ENCODE measurements at regions not wholly inside any gene's neighbourhood (a gene's known extent, or its start where the extent isn't known, plus 50 kb on each side); places are given as distances from the start of the nearest gene placed in this dataset.

DNA sequence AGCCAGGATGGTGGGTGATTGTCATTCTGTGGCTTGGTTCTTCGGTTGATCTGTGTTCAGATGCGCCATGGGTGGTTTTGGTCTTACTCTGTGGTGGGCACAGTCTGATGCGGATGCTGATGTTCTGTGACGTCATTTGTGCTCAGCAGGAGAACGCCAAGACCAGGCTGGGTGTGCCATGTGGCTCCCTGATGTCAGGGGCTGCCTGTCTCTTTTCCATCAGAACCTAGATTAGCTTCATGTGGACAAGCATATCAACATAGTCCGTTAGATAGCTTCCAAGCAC is 100.6 kb upstream of the ARL4C start:
- intact Hi-C loops (cut with micrococcal nuclease; ENCODE audit: unreplicated experiment), result no loop called here
- TF ChIP-seq, protein P1, sequence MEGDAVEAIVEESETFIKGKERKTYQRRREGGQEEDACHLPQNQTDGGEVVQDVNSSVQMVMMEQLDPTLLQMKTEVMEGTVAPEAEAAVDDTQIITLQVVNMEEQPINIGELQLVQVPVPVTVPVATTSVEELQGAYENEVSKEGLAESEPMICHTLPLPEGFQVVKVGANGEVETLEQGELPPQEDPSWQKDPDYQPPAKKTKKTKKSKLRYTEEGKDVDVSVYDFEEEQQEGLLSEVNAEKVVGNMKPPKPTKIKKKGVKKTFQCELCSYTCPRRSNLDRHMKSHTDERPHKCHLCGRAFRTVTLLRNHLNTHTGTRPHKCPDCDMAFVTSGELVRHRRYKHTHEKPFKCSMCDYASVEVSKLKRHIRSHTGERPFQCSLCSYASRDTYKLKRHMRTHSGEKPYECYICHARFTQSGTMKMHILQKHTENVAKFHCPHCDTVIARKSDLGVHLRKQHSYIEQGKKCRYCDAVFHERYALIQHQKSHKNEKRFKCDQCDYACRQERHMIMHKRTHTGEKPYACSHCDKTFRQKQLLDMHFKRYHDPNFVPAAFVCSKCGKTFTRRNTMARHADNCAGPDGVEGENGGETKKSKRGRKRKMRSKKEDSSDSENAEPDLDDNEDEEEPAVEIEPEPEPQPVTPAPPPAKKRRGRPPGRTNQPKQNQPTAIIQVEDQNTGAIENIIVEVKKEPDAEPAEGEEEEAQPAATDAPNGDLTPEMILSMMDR (conservative IDR thresholded peaks at IDR 0.05; ENCODE audit: low read depth, low read length), result no peak
- TF ChIP-seq EZH2 (IDR thresholded peaks at IDR 0.05; ENCODE audit: borderline replicate concordance, low read depth, low read length, poor library complexity, severe bottlenecking), result no peak
- no TSS peak for BruUV-seq (replicated peaks)
- no peak for DNase-seq (ENCODE audit: low spot score)
- Histone ChIP-seq H3K4me1 (ENCODE audit: insufficient read depth, low read length, poor library complexity, severe bottlenecking) (peaks cover 8% of the 10 kb centered on the region), H3K36me3 (ENCODE audit: insufficient read depth, low read length, poor library complexity, severe bottlenecking) (no peaks in the 10 kb centered on the region), H3K27ac (ENCODE audit: low read depth, low read length, poor library complexity, severe bottlenecking) (no peak overlapping the region), H3K4me3 (ENCODE audit: low read depth, low read length, poor library complexity, severe bottlenecking) (no peak overlapping the region), H3K9me3 (ENCODE audit: low read depth, low read length, poor library complexity, severe bottlenecking) (no peaks in the 10 kb centered on the region), H3K27me3 (replicated peaks; ENCODE audit: insufficient read depth, low read depth, low read length, poor library complexity) (no peaks in the 10 kb centered on the region)
- ChIA-PET CTCF (no interaction called here), POLR2A (ENCODE audit: low non-redundant PET) (no interaction called here)

DNA sequence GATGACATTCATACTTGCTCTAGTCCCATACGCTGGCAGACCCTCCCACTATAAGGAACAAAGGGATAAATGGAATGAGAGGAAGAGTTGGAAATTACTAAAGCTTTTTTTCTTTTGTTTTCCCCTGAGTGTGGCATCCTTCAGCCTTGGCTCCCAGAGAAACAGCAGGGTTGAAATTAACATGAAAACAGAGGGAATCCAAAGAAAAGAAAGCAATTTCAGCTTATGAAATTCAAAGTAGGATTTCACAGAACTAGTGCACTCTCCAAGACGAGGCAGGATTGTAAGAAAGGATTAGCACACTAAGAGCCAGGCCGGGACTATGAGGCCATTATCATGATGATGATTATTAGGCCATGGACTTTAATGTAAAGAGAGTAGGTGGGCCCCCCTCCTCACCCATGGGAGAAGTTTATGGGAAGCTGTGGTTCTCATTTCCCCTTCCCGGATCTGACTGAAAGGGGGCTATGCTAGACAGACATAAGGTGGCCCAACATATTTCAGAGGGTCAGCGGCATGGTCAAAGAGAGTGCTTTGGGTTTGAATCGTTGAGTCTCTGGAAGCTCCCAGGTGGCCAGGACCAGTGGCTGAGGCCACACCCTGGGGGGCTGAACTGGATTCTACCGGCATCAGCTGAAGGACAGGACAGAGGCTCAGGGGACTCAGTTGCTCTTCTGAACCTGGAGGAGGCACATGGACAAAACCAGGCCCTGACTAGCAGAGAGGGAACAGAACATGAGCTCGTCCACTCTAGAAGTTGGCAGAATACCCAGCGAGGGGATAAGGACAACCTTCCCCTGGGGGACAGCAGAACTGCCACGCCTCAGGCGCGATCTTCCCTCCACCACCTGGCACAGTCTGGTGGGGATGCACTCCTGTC is 100.1 kb upstream of the ARL4C start:
- no peaks in the 10 kb centered on the region for H3K27me3 ChIP-seq (replicated peaks; ENCODE audit: insufficient read depth, low read depth, low read length, poor library complexity)
- POLR2A ChIA-PET (ENCODE audit: low non-redundant PET), result no interaction called here
- H3K36me3 ChIP-seq (ENCODE audit: insufficient read depth, low read length, poor library complexity, severe bottlenecking), result no peaks in the 10 kb centered on the region
- no TSS peak for BruUV-seq (replicated peaks)
- H3K4me3 ChIP-seq (ENCODE audit: low read depth, low read length, poor library complexity, severe bottlenecking), result no peak overlapping the region
- TF ChIP-seq, protein P1 (conservative IDR thresholded peaks at IDR 0.05; ENCODE audit: low read depth, low read length), result no peak
- TF ChIP-seq EZH2 (IDR thresholded peaks at IDR 0.05; ENCODE audit: borderline replicate concordance, low read depth, low read length, poor library complexity, severe bottlenecking), result no peak
- CTCF ChIA-PET, result interaction anchor here (0.6 kb wide), 1 partner anchor 460 kb away, joined by 3 read pairs; no protein-coding TSS in a partner anchor
- intact Hi-C loops (cut with micrococcal nuclease; ENCODE audit: unreplicated experiment), result no loop called here
- no peaks in the 10 kb centered on the region for H3K9me3 ChIP-seq (ENCODE audit: low read depth, low read length, poor library complexity, severe bottlenecking)
- H3K4me1 ChIP-seq (ENCODE audit: insufficient read depth, low read length, poor library complexity, severe bottlenecking), result peaks cover 8% of the 10 kb centered on the region
- peak; percentile 34 for DNase-seq (ENCODE audit: low spot score)
- no peak overlapping the region for H3K27ac ChIP-seq (ENCODE audit: low read depth, low read length, poor library complexity, severe bottlenecking)

DNA sequence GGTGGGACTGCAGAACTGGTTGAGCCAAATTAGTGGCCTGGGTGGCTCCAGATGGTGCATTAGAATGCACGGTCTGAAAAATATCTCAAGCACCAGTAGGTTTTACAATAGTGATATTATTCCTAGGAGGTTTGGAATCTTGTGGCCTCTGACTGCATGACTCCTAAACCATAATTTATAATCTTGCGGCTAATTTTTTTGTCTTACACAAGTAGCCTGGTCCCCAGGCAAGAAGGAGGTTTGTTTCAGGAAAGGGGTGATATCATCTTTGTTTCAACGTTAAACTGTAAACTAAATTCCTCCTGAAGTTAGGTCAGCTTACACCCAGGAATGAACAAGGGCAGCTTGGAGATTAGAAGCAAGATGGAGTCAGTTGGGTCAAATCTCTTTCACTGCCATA is 98.9 kb upstream of the ARL4C start:
- Histone ChIP-seq H3K4me3 (ENCODE audit: low read depth, low read length, poor library complexity, severe bottlenecking) (no peak overlapping the region), H3K27ac (ENCODE audit: low read depth, low read length, poor library complexity, severe bottlenecking) (no peak overlapping the region), H3K9me3 (ENCODE audit: low read depth, low read length, poor library complexity, severe bottlenecking) (no peaks in the 10 kb centered on the region), H3K36me3 (ENCODE audit: insufficient read depth, low read length, poor library complexity, severe bottlenecking) (no peaks in the 10 kb centered on the region), H3K4me1 (ENCODE audit: insufficient read depth, low read length, poor library complexity, severe bottlenecking) (peaks cover 8% of the 10 kb centered on the region), H3K27me3 (replicated peaks; ENCODE audit: insufficient read depth, low read depth, low read length, poor library complexity) (no peaks in the 10 kb centered on the region)
- BruUV-seq (replicated peaks), result no TSS peak
- no peak for DNase-seq (ENCODE audit: low spot score)
- ChIA-PET CTCF (no interaction called here), POLR2A (ENCODE audit: low non-redundant PET) (no interaction called here)
- intact Hi-C loops (cut with micrococcal nuclease; ENCODE audit: unreplicated experiment), result no loop called here
- TF ChIP-seq EZH2 (IDR thresholded peaks at IDR 0.05; ENCODE audit: borderline replicate concordance, low read depth, low read length, poor library complexity, severe bottlenecking), result no peak
- TF ChIP-seq, protein P1 (conservative IDR thresholded peaks at IDR 0.05; ENCODE audit: low read depth, low read length), result no peak

Data from A673 (cell line).